GM23248 (cell line): ENCODE measurements at regions not wholly inside any gene's neighbourhood (a gene's known extent, or its start where the extent isn't known, plus 50 kb on each side); places are given as distances from the start of the nearest gene placed in this dataset.

Source experiments
- EZH2 ChIP-seq: fragments of 200-600 bp; sonication (generic); IDR thresholded peaks from 2 replicates; pipeline ENCODE4 v1.6.1; 2018; ENCODE audit warnings: antibody characterized with exemption, mild to moderate bottlenecking; ENCODE audit not compliant: insufficient read depth, poor library complexity, severe bottlenecking
- EZH2phosphoT487 ChIP-seq: fragments of 200-600 bp; sonication (generic); IDR thresholded peaks from 2 replicates; pipeline ENCODE4 v1.6.1; 2018; ENCODE audit warnings: antibody characterized with exemption, moderate library complexity, mild to moderate bottlenecking, low read depth; ENCODE audit not compliant: insufficient read depth

DNA sequence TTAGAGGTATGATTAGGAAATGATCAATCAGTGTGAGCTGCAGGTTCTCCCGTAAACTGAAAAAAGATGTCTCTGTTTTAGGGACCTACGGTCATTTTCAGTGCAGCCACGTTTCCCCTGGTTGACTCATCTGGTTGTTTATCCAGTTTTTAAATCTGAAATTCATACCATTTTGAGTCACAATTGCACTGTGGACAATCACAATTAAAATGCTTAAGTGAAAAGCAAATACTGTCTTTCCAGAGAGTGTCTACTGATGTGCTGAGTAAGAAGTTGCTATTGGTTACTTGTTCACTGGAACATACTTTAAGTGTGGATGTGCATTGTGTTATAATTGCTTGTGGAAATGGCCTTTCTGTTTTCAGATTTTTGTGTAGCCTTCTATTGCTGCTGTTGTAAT lies 305.1 kb upstream of the SASH1 start:
- TF ChIP-seq EZH2 (no peak), EZH2phosphoT487 (no peak)
